ENCODE measurements at regions not wholly inside any gene's neighbourhood (a gene's known extent, or its start where the extent isn't known, plus 50 kb on each side); places are given as distances from the start of the nearest gene placed in this dataset.
A peak's percentile ranks its signal among the peaks of the same experiment; 100 is the strongest.

DNA sequence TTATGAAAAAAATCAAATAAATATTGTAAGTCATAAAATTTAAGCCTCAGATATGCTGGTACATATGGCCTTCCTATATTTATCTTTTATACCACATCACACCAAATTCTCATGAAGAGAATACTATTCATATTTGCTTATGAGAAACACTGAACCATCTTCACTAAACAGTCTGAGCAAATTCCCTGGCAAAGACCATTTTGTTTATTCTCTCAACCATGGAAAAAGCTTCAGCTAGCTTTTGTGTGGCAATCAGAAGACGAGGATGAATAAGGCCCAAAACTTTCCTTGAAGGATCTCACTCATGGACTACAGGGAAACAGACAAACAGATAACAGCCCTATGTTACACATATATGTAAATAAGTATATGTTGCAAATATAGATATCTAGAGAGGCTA, 252.1 kb downstream of the TMX3 start:
- no peak overlapping the region for H3K27ac Mint-ChIP-seq
- H3K4me3 Mint-ChIP-seq: no peak overlapping the region
- peaks cover 4% of the 10 kb centered on the region; the same call in 1 of the 2 replicates for H3K36me3 Mint-ChIP-seq (ENCODE audit: low read depth)
- H3K27me3 Mint-ChIP-seq (ENCODE audit: insufficient read depth): no peaks in the 10 kb centered on the region; the same call in none of the 2 replicates
- TF ChIP-seq, protein P1, sequence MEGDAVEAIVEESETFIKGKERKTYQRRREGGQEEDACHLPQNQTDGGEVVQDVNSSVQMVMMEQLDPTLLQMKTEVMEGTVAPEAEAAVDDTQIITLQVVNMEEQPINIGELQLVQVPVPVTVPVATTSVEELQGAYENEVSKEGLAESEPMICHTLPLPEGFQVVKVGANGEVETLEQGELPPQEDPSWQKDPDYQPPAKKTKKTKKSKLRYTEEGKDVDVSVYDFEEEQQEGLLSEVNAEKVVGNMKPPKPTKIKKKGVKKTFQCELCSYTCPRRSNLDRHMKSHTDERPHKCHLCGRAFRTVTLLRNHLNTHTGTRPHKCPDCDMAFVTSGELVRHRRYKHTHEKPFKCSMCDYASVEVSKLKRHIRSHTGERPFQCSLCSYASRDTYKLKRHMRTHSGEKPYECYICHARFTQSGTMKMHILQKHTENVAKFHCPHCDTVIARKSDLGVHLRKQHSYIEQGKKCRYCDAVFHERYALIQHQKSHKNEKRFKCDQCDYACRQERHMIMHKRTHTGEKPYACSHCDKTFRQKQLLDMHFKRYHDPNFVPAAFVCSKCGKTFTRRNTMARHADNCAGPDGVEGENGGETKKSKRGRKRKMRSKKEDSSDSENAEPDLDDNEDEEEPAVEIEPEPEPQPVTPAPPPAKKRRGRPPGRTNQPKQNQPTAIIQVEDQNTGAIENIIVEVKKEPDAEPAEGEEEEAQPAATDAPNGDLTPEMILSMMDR (IDR thresholded peaks at IDR 0.05): no peak
- H3K9me3 Mint-ChIP-seq: no peaks in the 10 kb centered on the region
- H3K4me1 Mint-ChIP-seq (ENCODE audit: low read depth): peaks cover 21% of the 10 kb centered on the region
- no peak for DNase-seq

DNA sequence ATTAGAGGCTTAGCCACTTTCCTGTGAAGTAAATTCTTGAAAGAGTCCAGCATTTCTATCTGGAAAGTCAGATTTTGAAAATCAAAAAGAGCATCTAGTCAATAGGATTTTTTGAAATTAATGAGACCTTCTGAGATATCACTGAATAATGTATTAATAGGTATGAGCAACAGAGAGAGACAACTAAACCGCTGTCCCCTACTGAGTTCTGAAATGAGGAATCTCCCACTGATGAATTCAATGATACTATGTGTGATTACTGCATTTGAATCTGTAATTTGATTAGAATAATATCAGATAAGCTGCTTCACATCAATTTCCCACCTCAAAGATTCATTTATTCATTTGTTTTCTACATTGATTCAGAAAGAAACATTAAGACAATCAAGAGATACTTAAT, 252.8 kb downstream of the TMX3 start:
- peaks cover 4% of the 10 kb centered on the region; the same call in 1 of the 2 replicates for H3K36me3 Mint-ChIP-seq (ENCODE audit: low read depth)
- H3K27ac Mint-ChIP-seq: no peak overlapping the region
- no peak for DNase-seq
- no peaks in the 10 kb centered on the region; the same call in none of the 2 replicates for H3K27me3 Mint-ChIP-seq (ENCODE audit: insufficient read depth)
- H3K4me1 Mint-ChIP-seq (ENCODE audit: low read depth): peaks cover 22% of the 10 kb centered on the region
- no peaks in the 10 kb centered on the region for H3K9me3 Mint-ChIP-seq
- TF ChIP-seq, protein P1 (IDR thresholded peaks at IDR 0.05): no peak
- H3K4me3 Mint-ChIP-seq: no peak overlapping the region

DNA sequence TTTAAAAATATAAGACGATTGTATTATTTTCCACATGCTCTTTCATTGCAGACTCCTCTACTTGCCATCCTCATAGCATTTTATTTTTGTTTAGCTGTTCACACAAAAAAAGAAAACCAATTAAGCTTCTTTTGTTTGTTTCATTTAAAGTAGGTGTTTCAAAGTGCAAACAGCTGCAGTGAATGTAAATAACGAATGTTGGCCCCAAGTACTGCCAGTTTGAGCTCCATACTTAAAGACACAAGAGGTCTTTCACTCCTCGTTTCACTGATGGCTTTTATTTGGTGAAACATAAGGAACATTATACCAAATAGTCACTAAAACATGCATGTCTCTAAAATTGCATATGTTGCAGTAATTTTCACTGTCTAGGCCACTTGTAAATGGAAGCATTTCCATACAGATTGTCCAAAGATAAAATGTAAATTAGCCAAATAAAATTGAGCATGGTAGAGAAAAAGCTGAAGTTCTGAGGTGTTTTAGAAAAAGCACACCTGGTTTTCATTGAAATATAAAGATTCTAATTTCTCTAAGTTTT, 253.4 kb downstream of the TMX3 start:
- no peak overlapping the region; the same call in 1 of the 2 replicates for H3K4me3 Mint-ChIP-seq
- H3K27ac Mint-ChIP-seq: no peak overlapping the region
- no peak for DNase-seq
- H3K4me1 Mint-ChIP-seq (ENCODE audit: low read depth): peaks cover 28% of the 10 kb centered on the region
- H3K27me3 Mint-ChIP-seq (ENCODE audit: insufficient read depth): no peaks in the 10 kb centered on the region; the same call in none of the 2 replicates
- no peaks in the 10 kb centered on the region for H3K9me3 Mint-ChIP-seq
- TF ChIP-seq, protein P1 (IDR thresholded peaks at IDR 0.05): no peak
- peaks cover 4% of the 10 kb centered on the region; the same call in 1 of the 2 replicates for H3K36me3 Mint-ChIP-seq (ENCODE audit: low read depth)

DNA sequence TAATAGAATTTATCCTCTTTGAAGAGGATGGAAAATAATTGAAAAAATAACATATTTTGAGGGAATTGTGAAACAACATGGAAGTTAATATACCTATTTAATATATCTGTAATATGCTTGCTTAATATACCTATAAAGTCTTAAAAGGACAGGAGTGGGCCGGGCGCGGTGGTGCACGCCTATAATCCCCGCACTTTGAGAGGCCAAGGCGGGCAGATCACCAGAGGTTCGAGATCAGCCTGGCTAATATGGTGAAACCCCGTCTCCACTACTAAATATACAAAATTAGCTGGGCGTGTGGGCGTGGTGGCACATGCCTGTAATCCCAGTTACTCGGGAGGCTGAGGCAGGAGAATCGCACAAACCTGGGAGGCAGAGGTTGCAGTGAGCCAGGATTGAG, 254.9 kb downstream of the TMX3 start:
- no peak for DNase-seq
- no peak overlapping the region for H3K27ac Mint-ChIP-seq
- H3K4me3 Mint-ChIP-seq: no peak overlapping the region
- no peaks in the 10 kb centered on the region for H3K36me3 Mint-ChIP-seq (ENCODE audit: low read depth)
- no peaks in the 10 kb centered on the region; the same call in none of the 2 replicates for H3K27me3 Mint-ChIP-seq (ENCODE audit: insufficient read depth)
- peaks cover 41% of the 10 kb centered on the region for H3K4me1 Mint-ChIP-seq (ENCODE audit: low read depth)
- no peaks in the 10 kb centered on the region for H3K9me3 Mint-ChIP-seq
- TF ChIP-seq, protein P1 (IDR thresholded peaks at IDR 0.05): no peak

DNA sequence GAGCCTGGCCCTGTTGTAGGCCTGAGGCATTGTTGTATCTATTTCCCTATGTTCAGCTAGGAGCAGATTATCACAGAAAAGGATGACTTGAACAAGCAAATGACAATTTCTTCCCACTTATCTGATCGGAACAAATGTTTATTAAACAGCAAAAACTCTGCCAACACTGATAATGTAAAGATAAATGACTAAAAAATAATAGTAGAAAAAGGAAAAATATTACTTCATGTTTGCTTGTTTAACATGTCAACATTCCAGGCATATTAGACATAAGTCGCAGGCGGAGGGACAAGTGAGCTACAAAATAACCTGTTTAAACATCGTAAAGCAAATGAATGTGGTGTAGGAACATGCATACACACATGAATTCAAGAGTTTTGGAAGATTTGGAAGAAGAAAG, 257.9 kb downstream of the TMX3 start:
- Mint-ChIP-seq H3K27ac (peak overlapping the region; percentile 45; the same call in 1 of the 2 replicates), H3K27me3 (ENCODE audit: insufficient read depth) (no peaks in the 10 kb centered on the region; the same call in none of the 2 replicates), H3K4me1 (ENCODE audit: low read depth) (peaks cover 46% of the 10 kb centered on the region), H3K9me3 (no peaks in the 10 kb centered on the region), H3K36me3 (ENCODE audit: low read depth) (0 out of 2 replicates have a peak, but pooled peaks cover 6% of the 10 kb centered on the region), H3K4me3 (no peak overlapping the region; the same call in 1 of the 2 replicates)
- no peak for DNase-seq
- TF ChIP-seq, protein P1 (IDR thresholded peaks at IDR 0.05): no peak

Data from HFFc6 (cell line).